GM12875 (cell line): ENCODE measurements at regions not wholly inside any gene's neighbourhood (a gene's known extent, or its start where the extent isn't known, plus 50 kb on each side); places are given as distances from the start of the nearest gene placed in this dataset.

Experiments used
- H3K4me3 ChIP-seq: one replicate; pipeline ENCODE4 v1.5.1; 2011; ENCODE audit warnings: low read depth, low read length, control low read depth
- CTCF ChIP-seq: IDR thresholded peaks from 2 replicates; pipeline ENCODE4 v1.5.1; 2011; ENCODE audit warnings: low read depth, mild to moderate bottlenecking, control low read depth, inconsistent platforms, low read length, moderate library complexity, borderline replicate concordance; ENCODE audit not compliant: insufficient read depth

- TF ChIP-seq CTCF: no peak
- no peak overlapping the region for H3K4me3 ChIP-seq
These were observed 269.5 kb downstream of the AUH start for GRCh38 chr9:91092214-91092613.

- TF ChIP-seq CTCF: no peak
- no peak overlapping the region for H3K4me3 ChIP-seq
These were observed 267.2 kb downstream of the AUH start for GRCh38 chr9:91094324-91095088.

- no peak for TF ChIP-seq CTCF
- H3K4me3 ChIP-seq: no peak overlapping the region
These were observed 263.4 kb downstream of the AUH start for GRCh38 chr9:91098203-91098850.

GRCh38 chr9:91099436-91099835 lies 262.3 kb downstream of the AUH start:
- no peak overlapping the region for H3K4me3 ChIP-seq
- no peak for TF ChIP-seq CTCF

- TF ChIP-seq CTCF: no peak
- no peak overlapping the region for H3K4me3 ChIP-seq
These were observed 260.8 kb downstream of the AUH start for GRCh38 chr9:91100878-91101450.

GRCh38 chr9:91101611-91102168 lies 260.0 kb downstream of the AUH start:
- no peak overlapping the region for H3K4me3 ChIP-seq
- TF ChIP-seq CTCF: no peak
